Keratinocyte (primary cell): ENCODE measurements at regions not wholly inside any gene's neighbourhood (a gene's known extent, or its start where the extent isn't known, plus 50 kb on each side); places are given as distances from the start of the nearest gene placed in this dataset.

Experiments used
- DNase-seq: peaks from one replicate; pipeline ENCODE4 v3.0.0-alpha.2; 2011; ENCODE audit warnings: low read depth, missing footprints, low spot score
- FAIRE-seq: peaks from 2 replicates; lab custom pipeline; 2011; peaks lifted over from hg19 to GRCh38; lab: Jason Lieb, UNC
- H2AFZ ChIP-seq: 2 replicates; pipeline ENCODE4 v1.6.0; 2012; ENCODE audit warnings: low read length, control low read depth, inconsistent platforms; ENCODE audit not compliant: control insufficient read depth
- H3K27ac ChIP-seq: 2 replicates; pipeline ENCODE4 v1.5.1; 2011; ENCODE audit warnings: low read length; ENCODE audit not compliant: control insufficient read depth, insufficient read depth
- H3K27me3 ChIP-seq: 3 replicates; pipeline ENCODE4 v1.6.0; 2011; ENCODE audit warnings: low read length; ENCODE audit not compliant: control insufficient read depth, insufficient read depth; ENCODE audit errors: extremely low read depth
- H3K36me3 ChIP-seq, 2 experiments: 2 replicates in 1 of 2; 3 replicates in 1 of 2; pipeline ENCODE4 v1.5.1; 2011; ENCODE audit warnings: low read length in 2 of 2, mild to moderate bottlenecking in 1 of 2; ENCODE audit not compliant: control insufficient read depth in 2 of 2, insufficient read depth in 2 of 2; ENCODE audit errors: extremely low read depth in 1 of 2
- H3K4me1 ChIP-seq: 3 replicates; pipeline ENCODE4 v1.5.1; 2011; ENCODE audit warnings: low read length; ENCODE audit not compliant: control insufficient read depth, insufficient read depth; ENCODE audit errors: extremely low read depth
- H3K4me2 ChIP-seq: 3 replicates; pipeline ENCODE4 v1.6.0; 2011; ENCODE audit warnings: low read depth, low read length; ENCODE audit not compliant: control insufficient read depth, insufficient read depth; ENCODE audit errors: extremely low read depth
- H3K4me3 ChIP-seq, 3 experiments: fragments of 200-600 bp in 1 of 3; sonication (generic) in 1 of 3; 2 replicates in 2 of 3; 3 replicates in 1 of 3; pipeline ENCODE4 v1.5.1; 2011 to 2016; ENCODE audit warnings: low read length in 3 of 3, mild to moderate bottlenecking in 3 of 3, control low read depth in 2 of 3, inconsistent platforms in 1 of 3, low read depth in 1 of 3, mixed read lengths in 1 of 3, mixed run types in 1 of 3, moderate library complexity in 1 of 3; ENCODE audit not compliant: control insufficient read depth in 2 of 3, insufficient read depth in 2 of 3; ENCODE audit errors: extremely low read depth in 1 of 3
- H3K79me2 ChIP-seq: 2 replicates; pipeline ENCODE4 v1.6.0; 2012; ENCODE audit warnings: low read length; ENCODE audit not compliant: control insufficient read depth, insufficient read depth
- H3K9ac ChIP-seq: 3 replicates; pipeline ENCODE4 v1.6.0; 2011; ENCODE audit warnings: low read length; ENCODE audit not compliant: control insufficient read depth, insufficient read depth; ENCODE audit errors: extremely low read depth
- H3K9me1 ChIP-seq: 3 replicates; pipeline ENCODE4 v1.6.0; 2011; ENCODE audit warnings: low read length; ENCODE audit not compliant: control insufficient read depth, insufficient read depth; ENCODE audit errors: extremely low read depth
- H3K9me3 ChIP-seq: 2 replicates; pipeline ENCODE4 v1.5.1; 2012; ENCODE audit warnings: low read depth, low read length; ENCODE audit not compliant: control insufficient read depth
- H4K20me1 ChIP-seq: 3 replicates; pipeline ENCODE4 v1.6.0; 2011; ENCODE audit warnings: low read length; ENCODE audit not compliant: control insufficient read depth, insufficient read depth; ENCODE audit errors: extremely low read depth
- CTCF ChIP-seq, 3 experiments: IDR thresholded peaks in 1 of 3; conservative IDR thresholded peaks in 1 of 3; optimal IDR thresholded peaks in 1 of 3; 2 replicates in 2 of 3; 3 replicates in 1 of 3; pipeline versions ENCODE3 to v1.5.1; 2011; ENCODE audit warnings: low read length in 3 of 3, mild to moderate bottlenecking in 3 of 3, moderate library complexity in 2 of 3, control low read depth in 1 of 3, inconsistent platforms in 1 of 3; ENCODE audit not compliant: insufficient read depth in 2 of 3; ENCODE audit errors: extremely low read depth in 1 of 3
- EZH2 ChIP-seq: IDR thresholded peaks from one replicate; pipeline ENCODE4 v1.6.1; 2012; ENCODE audit warnings: inconsistent platforms, mild to moderate bottlenecking, low read length, moderate library complexity
- dilution Hi-C: fragments of 300-500 bp; cut with MboI; formaldehyde crosslinking; loops from one replicate; pipeline ENCODE4 v1.7.0; 2020; ENCODE audit warnings: low sequenced_read_pairs; ENCODE audit not compliant: extremely low pct_ligation_motif_present

- no peak overlapping the region for H3K4me3 ChIP-seq
- no peak overlapping the region for H2AFZ ChIP-seq
- no peaks in the 10 kb centered on the region for H3K4me1 ChIP-seq
- no peak overlapping the region for H3K4me2 ChIP-seq
- no peaks in the 10 kb centered on the region for H3K9me1 ChIP-seq
- dilution Hi-C loops, result no loop called here
- H3K27me3 ChIP-seq, result no peaks in the 10 kb centered on the region
- no peak overlapping the region for H3K27ac ChIP-seq
- no peaks in the 10 kb centered on the region for H3K36me3 ChIP-seq
- DNase-seq (no peak), FAIRE-seq (no peak)
- no peak for TF ChIP-seq EZH2
- TF ChIP-seq CTCF (optimal IDR thresholded peaks at IDR 0.05 in 1 of 3, IDR thresholded peaks at IDR 0.05 in 1 of 3, conservative IDR thresholded peaks at IDR 0.05 in 1 of 3; ENCODE audit: extremely low read depth in 1 of 3, insufficient read depth in 2 of 3, low read length in 3 of 3), result no peak
- no peak overlapping the region for H3K9ac ChIP-seq
- H3K9me3 ChIP-seq, result no peaks in the 10 kb centered on the region
- H3K79me2 ChIP-seq, result no peaks in the 10 kb centered on the region
- no peaks in the 10 kb centered on the region for H4K20me1 ChIP-seq
Measured at GRCh38 chrX:79268788-79269187, 98.3 kb downstream of the ITM2A start.

- Histone ChIP-seq H3K9ac (no peak overlapping the region), H3K9me1 (no peaks in the 10 kb centered on the region), H3K27me3 (no peaks in the 10 kb centered on the region), H3K4me1 (no peaks in the 10 kb centered on the region), H4K20me1 (no peaks in the 10 kb centered on the region), H2AFZ (no peak overlapping the region), H3K27ac (no peak overlapping the region), H3K9me3 (no peaks in the 10 kb centered on the region), H3K79me2 (no peaks in the 10 kb centered on the region), H3K36me3 (no peaks in the 10 kb centered on the region), H3K4me2 (no peak overlapping the region), H3K4me3 (no peak overlapping the region)
- TF ChIP-seq CTCF (optimal IDR thresholded peaks at IDR 0.05 in 1 of 3, IDR thresholded peaks at IDR 0.05 in 1 of 3, conservative IDR thresholded peaks at IDR 0.05 in 1 of 3; ENCODE audit: extremely low read depth in 1 of 3, insufficient read depth in 2 of 3, low read length in 3 of 3) (no peak), EZH2 (no peak)
- dilution Hi-C loops, result no loop called here
- FAIRE-seq (no peak), DNase-seq (no peak)
Measured at GRCh38 chrX:79266702-79267101, 100.4 kb downstream of the ITM2A start.
